HepG2 (cell line): ENCODE measurements at regions not wholly inside any gene's neighbourhood (a gene's known extent, or its start where the extent isn't known, plus 50 kb on each side); places are given as distances from the start of the nearest gene placed in this dataset.

ENCODE experiments used
- ATAC-seq: fragments of 200-7000 bp; cut with Tn5 transposase; 3 replicates; pipeline ENCODE4 v1.9.1; 2020; ENCODE audit warnings: mild to moderate bottlenecking, moderate library complexity
- BruUV-seq: library from RNA; stranded (reverse); fragments of 400-500 nt; replicated peaks from 2 replicates; lab custom pipeline; 2021; lab: Mats Ljungman, UMichigan
- CTCF ChIA-PET: fragments of 300-600 bp; formaldehyde crosslinking; extraction: SDS; loops from one replicate; lab custom pipeline; 2021; ENCODE audit warnings: low total read pairs, inconsistent platforms, low intra/inter-chr PET ratio; lab: Yijun Ruan, JAX
- POLR2A ChIA-PET: fragments of 350-600 bp; sonication (Branson Sonifier 250); formaldehyde crosslinking; loops from one replicate; lab custom pipeline; 2020; ENCODE audit warnings: antibody characterized with exemption, inconsistent platforms; lab: Yijun Ruan, JAX
- DNase-seq: peaks from one replicate; pipeline ENCODE4 v3.0.0-alpha.2; 2015; ENCODE audit warnings: low spot score
- FAIRE-seq: peaks from 3 replicates; lab custom pipeline; 2011; peaks lifted over from hg19 to GRCh38; lab: Jason Lieb, UNC
- H2AFZ ChIP-seq: one replicate; pipeline ENCODE4 v1.6.1; 2011; ENCODE audit warnings: low read length, inconsistent platforms
- H3K27ac ChIP-seq: fragments of 300-600 bp; 3 replicates; pipeline ENCODE4 v1.8.0; 2011; ENCODE audit warnings: mixed run types, mild to moderate bottlenecking, mixed read lengths, low read length, inconsistent platforms; ENCODE audit not compliant: insufficient read depth; ENCODE audit errors: extremely low read length
- H3K27me3 ChIP-seq, 2 experiments: fragments of 200-600 bp in 1 of 2; 2 replicates in 1 of 2; 3 replicates in 1 of 2; pipeline versions ENCODE4 v1.6.0 to v1.8.0; 2011; ENCODE audit warnings: low read length in 2 of 2, mild to moderate bottlenecking in 2 of 2, moderate library complexity in 2 of 2, inconsistent platforms in 1 of 2; ENCODE audit not compliant: insufficient read depth in 2 of 2, control insufficient read depth in 1 of 2
- H3K36me3 ChIP-seq, 2 experiments: fragments of 200-600 bp in 1 of 2; replicated peaks in 1 of 2; 2 replicates in 1 of 2; 3 replicates in 1 of 2; pipeline versions ENCODE4 v1.5.1 to v1.8.0; 2011; ENCODE audit warnings: low read length in 2 of 2, inconsistent platforms in 1 of 2; ENCODE audit not compliant: insufficient read depth in 2 of 2, control insufficient read depth in 1 of 2
- H3K4me1 ChIP-seq: 2 replicates; pipeline ENCODE4 v1.5.1; 2012; ENCODE audit warnings: low read length, inconsistent platforms; ENCODE audit not compliant: insufficient read depth
- H3K4me2 ChIP-seq: 2 replicates; pipeline ENCODE4 v1.6.0; 2011; ENCODE audit warnings: low read depth, low read length, inconsistent platforms
- H3K4me3 ChIP-seq, 3 experiments: fragments of 200-600 bp in 1 of 3; sonication (generic), shearing (Covaris generic) in 1 of 3; replicated peaks in 1 of 3; 2 replicates each; pipeline ENCODE4 v1.5.1; 2011 to 2016; ENCODE audit warnings: low read length in 3 of 3, inconsistent platforms in 2 of 3, low read depth in 2 of 3, mild to moderate bottlenecking in 2 of 3, control low read depth in 1 of 3, mixed read lengths in 1 of 3; ENCODE audit not compliant: insufficient read depth in 1 of 3
- H3K79me2 ChIP-seq: one replicate; pipeline ENCODE4 v1.6.1; 2011; ENCODE audit warnings: low read length, inconsistent platforms; ENCODE audit not compliant: insufficient read depth
- H3K9ac ChIP-seq: 2 replicates; pipeline ENCODE4 v1.6.0; 2011; ENCODE audit warnings: mild to moderate bottlenecking, low read depth, low read length, inconsistent platforms; ENCODE audit not compliant: insufficient read depth
- H3K9me3 ChIP-seq: 2 replicates; pipeline ENCODE4 v1.5.1; 2012; ENCODE audit warnings: mild to moderate bottlenecking, low read length
- H4K20me1 ChIP-seq: 2 replicates; pipeline ENCODE4 v1.6.0; 2011; ENCODE audit warnings: inconsistent platforms, mild to moderate bottlenecking, low read length, moderate library complexity; ENCODE audit not compliant: insufficient read depth
- PITX1 ChIP-seq: sonication (generic); formaldehyde crosslinking; IDR thresholded peaks from 2 replicates; pipeline ENCODE4 v1.5.1; 2020; ENCODE audit warnings: mild to moderate bottlenecking, missing genetic modification reagents
- PRDM15 ChIP-seq: sonication (generic); formaldehyde crosslinking; IDR thresholded peaks from 2 replicates; pipeline ENCODE4 v1.4.0; 2020; ENCODE audit warnings: missing genetic modification reagents
- PRPF4 ChIP-seq: fragments of 200-400 bp; formaldehyde crosslinking; IDR thresholded peaks from 2 replicates; pipeline ENCODE4 v1.6.1; 2016; ENCODE audit warnings: low read length, low read depth; ENCODE audit not compliant: poor library complexity, severe bottlenecking
- RARA ChIP-seq: IDR thresholded peaks from 2 replicates; pipeline ENCODE4 v1.6.1; 2016; ENCODE audit warnings: missing genetic modification reagents, missing compliant biosample characterization
- ZNF256 ChIP-seq: sonication (generic); formaldehyde crosslinking; conservative IDR thresholded peaks from 2 replicates; pipeline ENCODE4 v1.4.0; 2020; ENCODE audit warnings: missing genetic modification reagents
- ZNF33B ChIP-seq: sonication (generic); formaldehyde crosslinking; IDR thresholded peaks from 2 replicates; pipeline ENCODE4 v1.5.1; 2020; ENCODE audit warnings: mild to moderate bottlenecking, missing genetic modification reagents
- ZNF430 ChIP-seq: sonication (generic); formaldehyde crosslinking; IDR thresholded peaks from 2 replicates; pipeline ENCODE4 v1.9.0; 2021; ENCODE audit warnings: mild to moderate bottlenecking, missing genetic modification reagents
- ZNF513 ChIP-seq: sonication (generic); formaldehyde crosslinking; conservative IDR thresholded peaks from 2 replicates; pipeline ENCODE4 v1.5.0; 2020; ENCODE audit warnings: missing genetic modification reagents
- ZNF629 ChIP-seq: sonication (generic); formaldehyde crosslinking; conservative IDR thresholded peaks from 2 replicates; pipeline ENCODE4 v1.5.0; 2020; ENCODE audit warnings: missing genetic modification reagents
- ZNF740 ChIP-seq: sonication (generic); formaldehyde crosslinking; IDR thresholded peaks from 2 replicates; pipeline ENCODE4 v1.4.0; 2020; ENCODE audit warnings: missing genetic modification reagents
- WGBS: methylation state at CpG from one replicate; pipeline ENCODE4 v1.1.6; 2017; ENCODE audit warnings: low lambda C conversion rate; 5-methylcytosine and 5-hydroxymethylcytosine counted together
- in situ Hi-C: cut with HindIII; loops from 2 replicates; pipeline ENCODE4 v1.10.0; 2017; ENCODE audit warnings: low pct_unique_long_range_greater_than_20kb; ENCODE audit not compliant: extremely low pct_ligation_motif_present
- intact Hi-C: fragments of 100-400 bp; cut with micrococcal nuclease; formaldehyde crosslinking; loops from one replicate; pipeline ENCODE4 v1.10.0; 2022; ENCODE audit not compliant: unreplicated experiment
- TF ChIP-seq, protein P1 (sequence below): sonication (generic); formaldehyde crosslinking; IDR thresholded peaks from 2 replicates; pipeline ENCODE4 v1.4.0; 2020; ENCODE audit warnings: mild to moderate bottlenecking, low read depth, missing genetic modification reagents
- TF ChIP-seq, protein P2 (sequence below): IDR thresholded peaks from 2 replicates; pipeline ENCODE4 v1.6.1; 2016; ENCODE audit warnings: low read depth, borderline replicate concordance
- TF ChIP-seq, protein P3 (sequence below): sonication (generic); formaldehyde crosslinking; IDR thresholded peaks from 2 replicates; pipeline ENCODE4 v1.8.0; 2022; ENCODE audit warnings: mild to moderate bottlenecking, missing genetic modification reagents, borderline replicate concordance

GRCh38 chr13:18964942-18965341, 216.7 kb downstream of the TUBA3C start:
- Histone ChIP-seq H4K20me1 (no peaks in the 10 kb centered on the region), H3K79me2 (no peaks in the 10 kb centered on the region), H3K4me2 (no peak overlapping the region), H3K9me3 (peaks cover 47% of the 10 kb centered on the region), H3K4me3 (no peak overlapping the region), H3K27ac (no peak overlapping the region), H3K4me1 (no peaks in the 10 kb centered on the region), H3K9ac (no peak overlapping the region), H3K27me3 (no peaks in the 10 kb centered on the region), H2AFZ (no peak overlapping the region), H3K36me3 (no peaks in the 10 kb centered on the region)
- ChIA-PET CTCF (no interaction called here), POLR2A (no interaction called here)
- BruUV-seq = no TSS peak
- intact Hi-C loops (no loop called here), in situ Hi-C loops (no loop called here)
- no peak for ATAC-seq
- WGBS = 0% methylated on average over 2 of the region's 11 CpGs
- DNase-seq = no peak
- no peak for FAIRE-seq
- TF ChIP-seq PRDM15 = no peak
- no peak for TF ChIP-seq ZNF740 (CRISPR knock-in tag)
- no peak for TF ChIP-seq ZNF33B (CRISPR knock-in tag)
- TF ChIP-seq ZNF430 (CRISPR knock-in tag) = no peak
- no peak for TF ChIP-seq PRPF4
- TF ChIP-seq ZNF513 (CRISPR knock-in tag) = no peak
- TF ChIP-seq, protein P1, sequence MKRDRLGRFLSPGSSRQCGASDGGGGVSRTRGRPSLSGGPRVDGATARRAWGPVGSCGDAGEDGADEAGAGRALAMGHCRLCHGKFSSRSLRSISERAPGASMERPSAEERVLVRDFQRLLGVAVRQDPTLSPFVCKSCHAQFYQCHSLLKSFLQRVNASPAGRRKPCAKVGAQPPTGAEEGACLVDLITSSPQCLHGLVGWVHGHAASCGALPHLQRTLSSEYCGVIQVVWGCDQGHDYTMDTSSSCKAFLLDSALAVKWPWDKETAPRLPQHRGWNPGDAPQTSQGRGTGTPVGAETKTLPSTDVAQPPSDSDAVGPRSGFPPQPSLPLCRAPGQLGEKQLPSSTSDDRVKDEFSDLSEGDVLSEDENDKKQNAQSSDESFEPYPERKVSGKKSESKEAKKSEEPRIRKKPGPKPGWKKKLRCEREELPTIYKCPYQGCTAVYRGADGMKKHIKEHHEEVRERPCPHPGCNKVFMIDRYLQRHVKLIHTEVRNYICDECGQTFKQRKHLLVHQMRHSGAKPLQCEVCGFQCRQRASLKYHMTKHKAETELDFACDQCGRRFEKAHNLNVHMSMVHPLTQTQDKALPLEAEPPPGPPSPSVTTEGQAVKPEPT = no peak
- TF ChIP-seq, protein P2, sequence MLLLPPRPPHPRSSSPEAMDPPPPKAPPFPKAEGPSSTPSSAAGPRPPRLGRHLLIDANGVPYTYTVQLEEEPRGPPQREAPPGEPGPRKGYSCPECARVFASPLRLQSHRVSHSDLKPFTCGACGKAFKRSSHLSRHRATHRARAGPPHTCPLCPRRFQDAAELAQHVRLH = no peak
- no peak for TF ChIP-seq PITX1
- TF ChIP-seq, protein P3, sequence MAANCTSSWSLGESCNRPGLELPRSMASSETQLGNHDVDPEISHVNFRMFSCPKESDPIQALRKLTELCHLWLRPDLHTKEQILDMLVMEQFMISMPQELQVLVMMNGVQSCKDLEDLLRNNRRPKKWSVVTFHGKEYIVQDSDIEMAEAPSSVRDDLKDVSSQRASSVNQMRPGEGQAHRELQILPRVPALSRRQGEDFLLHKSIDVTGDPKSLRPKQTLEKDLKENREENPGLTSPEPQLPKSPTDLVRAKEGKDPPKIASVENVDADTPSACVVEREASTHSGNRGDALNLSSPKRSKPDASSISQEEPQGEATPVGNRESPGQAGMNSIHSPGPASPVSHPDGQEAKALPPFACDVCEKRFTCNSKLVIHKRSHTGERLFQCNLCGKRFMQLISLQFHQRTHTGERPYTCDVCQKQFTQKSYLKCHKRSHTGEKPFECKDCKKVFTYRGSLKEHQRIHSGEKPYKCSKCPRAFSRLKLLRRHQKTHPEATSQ (CRISPR knock-in tag) = no peak
- TF ChIP-seq ZNF256 = no peak
- TF ChIP-seq RARA (CRISPR knock-in tag) = no peak
- no peak for TF ChIP-seq ZNF629 (CRISPR knock-in tag)
